ENCODE measurements at regions not wholly inside any gene's neighbourhood (a gene's known extent, or its start where the extent isn't known, plus 50 kb on each side); places are given as distances from the start of the nearest gene placed in this dataset.
"Not testable (repeated sequence)": the region's sequence is repeated elsewhere in the genome, so short reads cannot be mapped to it uniquely, and the experiment has no call there.

DNA sequence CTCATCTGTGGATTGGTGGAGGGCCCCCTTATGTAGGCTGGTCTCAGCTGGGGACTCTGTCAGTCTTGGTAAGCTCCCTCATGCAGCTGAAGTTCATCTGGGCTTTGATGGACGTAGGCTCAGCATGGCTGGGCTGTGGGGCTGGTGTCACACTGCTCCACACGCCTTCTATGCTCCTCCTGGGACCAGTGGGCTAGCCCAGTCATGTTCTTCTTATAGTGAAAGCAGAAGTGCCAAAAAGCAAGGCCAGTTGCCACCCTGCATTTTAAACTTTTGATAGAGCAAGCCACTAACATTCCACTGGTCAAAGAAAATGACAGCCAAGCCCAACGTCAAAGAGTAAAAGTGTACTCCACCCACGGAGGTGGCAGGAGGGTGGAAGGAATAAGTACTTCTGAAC, 165.5 kb downstream of the MEX3B start:
- H3K27ac Mint-ChIP-seq, result no peak overlapping the region
- no peak overlapping the region for H2AFZ ChIP-seq (replicated peaks)

DNA sequence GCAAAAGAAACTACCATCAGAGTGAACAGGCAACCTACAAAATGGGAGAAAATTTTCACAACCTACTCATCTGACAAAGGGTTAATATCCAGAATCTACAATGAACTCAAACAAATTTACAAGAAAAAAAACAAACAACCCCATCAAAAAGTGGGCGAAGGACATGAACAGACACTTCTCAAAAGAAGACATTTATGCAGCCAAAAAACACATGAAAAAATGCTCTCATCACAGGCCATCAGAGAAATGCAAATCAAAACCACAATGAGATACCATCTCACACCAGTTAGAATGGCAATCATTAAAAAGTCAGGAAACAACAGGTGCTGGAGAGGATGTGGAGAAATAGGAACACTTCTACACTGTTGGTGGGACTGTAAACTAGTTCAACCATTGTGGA, 170.1 kb downstream of the MEX3B start:
- not testable (repeated sequence) for H3K4me3 ChIP-seq; H3K27ac Mint-ChIP-seq; H3K4me2 ChIP-seq; H3K27me3 Mint-ChIP-seq (ENCODE audit: insufficient read depth, low read depth); H4K20me1 ChIP-seq (ENCODE audit: low read depth); H3K27ac ChIP-seq; H3K36me3 ChIP-seq; H3K27me3 ChIP-seq; H2AFZ ChIP-seq (replicated peaks); H3K9me3 ChIP-seq (ENCODE audit: low read depth); H3K9me3 Mint-ChIP-seq; H3K79me2 ChIP-seq (ENCODE audit: low read depth); H3K36me3 Mint-ChIP-seq; H3K4me3 Mint-ChIP-seq; DNase-seq (ENCODE audit: low spot score); H3K9ac ChIP-seq
- H3K4me1 Mint-ChIP-seq, result peaks cover 27% of the 10 kb centered on the region
- Histone ChIP-seq H3K4me1 (peaks cover 14% of the 10 kb centered on the region), H3F3A (ENCODE audit: low read depth) (peaks cover 20% of the 10 kb centered on the region)

More for the DNA sequence above, 165.5 kb downstream of the MEX3B start:
- Histone ChIP-seq H3K4me1 (peaks cover 26% of the 10 kb centered on the region), H3K9ac (no peak overlapping the region), H3F3A (ENCODE audit: low read depth) (peaks cover 20% of the 10 kb centered on the region), H3K4me3 (no peak overlapping the region), H3K9me3 (ENCODE audit: low read depth) (no peaks in the 10 kb centered on the region), H3K79me2 (ENCODE audit: low read depth) (no peaks in the 10 kb centered on the region), H3K36me3 (no peaks in the 10 kb centered on the region), H3K4me2 (no peak overlapping the region), H4K20me1 (ENCODE audit: low read depth) (no peaks in the 10 kb centered on the region), H3K27ac (no peak overlapping the region), H3K27me3 (no peaks in the 10 kb centered on the region)
- TF ChIP-seq, protein P1, sequence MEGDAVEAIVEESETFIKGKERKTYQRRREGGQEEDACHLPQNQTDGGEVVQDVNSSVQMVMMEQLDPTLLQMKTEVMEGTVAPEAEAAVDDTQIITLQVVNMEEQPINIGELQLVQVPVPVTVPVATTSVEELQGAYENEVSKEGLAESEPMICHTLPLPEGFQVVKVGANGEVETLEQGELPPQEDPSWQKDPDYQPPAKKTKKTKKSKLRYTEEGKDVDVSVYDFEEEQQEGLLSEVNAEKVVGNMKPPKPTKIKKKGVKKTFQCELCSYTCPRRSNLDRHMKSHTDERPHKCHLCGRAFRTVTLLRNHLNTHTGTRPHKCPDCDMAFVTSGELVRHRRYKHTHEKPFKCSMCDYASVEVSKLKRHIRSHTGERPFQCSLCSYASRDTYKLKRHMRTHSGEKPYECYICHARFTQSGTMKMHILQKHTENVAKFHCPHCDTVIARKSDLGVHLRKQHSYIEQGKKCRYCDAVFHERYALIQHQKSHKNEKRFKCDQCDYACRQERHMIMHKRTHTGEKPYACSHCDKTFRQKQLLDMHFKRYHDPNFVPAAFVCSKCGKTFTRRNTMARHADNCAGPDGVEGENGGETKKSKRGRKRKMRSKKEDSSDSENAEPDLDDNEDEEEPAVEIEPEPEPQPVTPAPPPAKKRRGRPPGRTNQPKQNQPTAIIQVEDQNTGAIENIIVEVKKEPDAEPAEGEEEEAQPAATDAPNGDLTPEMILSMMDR (IDR thresholded peaks at IDR 0.05), result no peak
- TF ChIP-seq EZH2phosphoT487 (IDR thresholded peaks at IDR 0.05) (no peak), EZH2 (IDR thresholded peaks at IDR 0.05) (no peak)
- Mint-ChIP-seq H3K36me3 (no peaks in the 10 kb centered on the region), H3K4me3 (no peak overlapping the region), H3K27me3 (ENCODE audit: insufficient read depth, low read depth) (no peaks in the 10 kb centered on the region), H3K9me3 (peaks cover 5% of the 10 kb centered on the region), H3K4me1 (peaks cover 31% of the 10 kb centered on the region)
- no peak for DNase-seq (ENCODE audit: low spot score)

DNA sequence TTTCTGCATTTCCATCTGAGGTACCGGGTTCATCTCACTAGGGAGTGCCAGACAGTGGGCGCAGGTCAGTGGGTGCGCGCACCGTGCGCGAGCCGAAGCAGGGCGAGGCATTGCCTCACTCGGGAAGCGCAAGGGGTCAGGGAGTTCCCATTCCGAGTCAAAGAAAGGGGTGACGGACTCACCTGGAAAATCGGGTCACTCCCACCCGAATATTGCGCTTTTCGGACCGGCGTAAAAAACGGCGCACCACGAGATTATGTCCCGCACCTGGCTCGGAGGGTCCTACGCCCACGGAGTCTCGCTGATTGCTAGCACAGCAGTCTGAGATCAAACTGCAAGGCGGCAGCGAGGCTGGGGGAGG, 175.1 kb downstream of the MEX3B start:
- H3K27ac ChIP-seq; H3K9me3 ChIP-seq (ENCODE audit: low read depth); H3F3A ChIP-seq (ENCODE audit: low read depth); H3K27me3 ChIP-seq; H3K4me1 ChIP-seq; H3K36me3 Mint-ChIP-seq; H3K9ac ChIP-seq; H4K20me1 ChIP-seq (ENCODE audit: low read depth); H3K4me2 ChIP-seq; H2AFZ ChIP-seq (replicated peaks); DNase-seq (ENCODE audit: low spot score); H3K27me3 Mint-ChIP-seq (ENCODE audit: insufficient read depth, low read depth); H3K36me3 ChIP-seq: not testable (repeated sequence)
- Mint-ChIP-seq H3K4me3 (peak overlapping the region; percentile 69), H3K4me1 (peaks cover 11% of the 10 kb centered on the region), H3K9me3 (peaks cover 13% of the 10 kb centered on the region), H3K27ac (peak overlapping the region; percentile 20)
- Histone ChIP-seq H3K79me2 (ENCODE audit: low read depth) (peaks cover 17% of the 10 kb centered on the region), H3K4me3 (peak overlapping the region; percentile 44)

DNA sequence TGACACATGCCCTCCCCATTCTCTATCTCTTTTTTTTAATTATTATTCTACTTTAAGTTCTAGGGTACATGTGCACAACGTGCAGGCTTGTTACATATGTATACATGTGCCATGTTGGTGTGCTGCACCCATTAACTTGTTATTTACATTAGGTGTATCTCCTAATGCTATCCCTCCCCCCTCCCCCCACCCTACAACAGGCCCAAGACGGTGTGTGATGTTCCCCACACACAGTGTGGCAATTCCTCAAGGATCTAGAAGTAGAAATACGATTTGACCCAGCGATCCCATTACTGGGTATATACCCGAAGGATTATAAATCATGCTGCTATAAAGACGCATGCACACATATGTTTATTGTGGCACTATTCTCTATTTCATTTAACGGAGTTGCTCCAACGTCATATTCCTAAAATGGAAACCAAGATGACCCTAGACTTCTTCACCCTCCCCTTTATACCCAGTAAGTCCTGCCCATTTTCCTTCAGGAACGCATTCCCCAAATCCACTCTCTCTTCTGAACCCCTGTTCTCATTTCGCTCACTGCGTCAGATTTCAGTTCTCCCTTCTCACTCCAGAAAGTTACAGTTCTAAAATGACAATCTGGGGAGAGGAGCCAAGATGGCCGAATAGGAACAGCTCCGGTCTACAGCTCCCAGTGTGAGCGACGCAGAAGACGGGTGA, 175.6 kb downstream of the MEX3B start:
- H3K27me3 Mint-ChIP-seq (ENCODE audit: insufficient read depth, low read depth); H3F3A ChIP-seq (ENCODE audit: low read depth); H2AFZ ChIP-seq (replicated peaks); H3K36me3 Mint-ChIP-seq; DNase-seq (ENCODE audit: low spot score); H3K27me3 ChIP-seq; H3K9ac ChIP-seq; H4K20me1 ChIP-seq (ENCODE audit: low read depth); H3K36me3 ChIP-seq; H3K9me3 ChIP-seq (ENCODE audit: low read depth); H3K4me1 ChIP-seq; H3K27ac ChIP-seq: not testable (repeated sequence)
- Mint-ChIP-seq H3K4me1 (peaks cover 11% of the 10 kb centered on the region), H3K9me3 (peaks cover 13% of the 10 kb centered on the region), H3K4me3 (peak overlapping the region; percentile 69), H3K27ac (peak overlapping the region; percentile 20)
- H3K4me3 ChIP-seq, result peak overlapping the region; percentile 44
- H3K79me2 ChIP-seq (ENCODE audit: low read depth), result peaks cover 17% of the 10 kb centered on the region
- peak overlapping the region; percentile 66 for H3K4me2 ChIP-seq

All from neural progenitor cell (in vitro differentiated cells).